GM03348 (cell line): ENCODE measurements at regions not wholly inside any gene's neighbourhood (a gene's known extent, or its start where the extent isn't known, plus 50 kb on each side); places are given as distances from the start of the nearest gene placed in this dataset.
"Not testable (repeated sequence)": the region's sequence is repeated elsewhere in the genome, so short reads cannot be mapped to it uniquely, and the experiment has no call there.

ENCODE experiments used
- DNase-seq: peaks from one replicate; pipeline ENCODE4 v3.0.0; 2012; ENCODE audit warnings: low spot score

DNA sequence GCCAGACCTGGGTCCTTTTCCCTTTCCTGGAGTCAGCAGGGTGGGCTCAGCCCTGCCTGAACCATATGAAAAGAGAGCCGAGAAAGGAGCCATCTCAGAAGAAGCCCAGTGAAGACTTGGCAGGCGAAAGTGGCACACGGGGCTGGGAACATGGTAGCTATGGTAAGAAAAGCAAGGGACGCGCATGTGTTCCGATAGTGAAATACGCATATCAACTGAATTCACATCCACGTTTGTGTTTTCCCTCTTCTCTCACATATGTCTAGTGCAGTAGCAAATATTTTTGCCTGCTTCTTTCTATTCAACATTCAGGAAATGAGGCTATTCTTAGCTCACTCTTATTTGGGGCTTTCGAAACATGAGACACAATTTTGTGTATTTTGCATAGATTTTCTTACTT is 54.1 kb upstream of the PEG3 start:
- no peak for DNase-seq

DNA sequence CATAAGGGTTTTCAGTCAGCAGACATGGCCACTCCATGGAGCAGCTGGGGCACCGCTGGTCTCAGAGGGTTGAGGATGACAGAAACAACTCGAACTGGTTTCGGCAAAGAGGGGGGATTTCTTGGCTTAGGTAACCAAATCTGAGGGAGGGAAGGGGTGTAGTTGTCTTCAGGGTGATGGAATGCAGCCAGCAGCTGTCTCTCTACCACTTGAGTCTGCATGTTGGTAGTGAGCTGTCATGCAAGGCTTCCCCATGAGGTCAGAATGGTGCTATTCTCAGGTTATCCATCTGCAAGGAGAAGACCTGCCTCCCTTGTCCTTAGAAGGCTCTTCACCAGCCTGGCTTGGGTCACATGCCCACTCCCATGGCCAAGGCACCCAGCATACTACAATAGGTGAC is 55.6 kb upstream of the PEG3 start:
- DNase-seq: no peak

DNA sequence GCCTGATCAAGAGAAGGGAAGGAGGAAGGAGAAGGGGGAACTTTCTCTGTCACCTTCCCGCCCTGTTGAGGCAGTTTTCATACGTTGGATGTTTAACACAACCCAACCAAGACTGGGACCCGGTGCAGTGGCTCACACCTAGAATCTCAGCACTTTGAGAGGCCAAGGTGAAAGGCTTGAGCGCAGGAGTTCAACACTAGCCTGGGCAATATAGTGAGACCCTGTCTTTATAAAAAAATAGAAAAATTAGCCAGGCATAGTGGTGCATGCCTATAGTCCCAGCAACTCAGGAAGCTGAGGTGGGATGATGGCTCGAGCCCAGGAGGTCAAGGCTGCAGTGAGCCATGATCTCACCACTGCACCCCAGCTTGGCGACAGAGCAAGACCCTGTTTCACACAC is 59.4 kb upstream of the PEG3 start:
- DNase-seq: no peak

DNA sequence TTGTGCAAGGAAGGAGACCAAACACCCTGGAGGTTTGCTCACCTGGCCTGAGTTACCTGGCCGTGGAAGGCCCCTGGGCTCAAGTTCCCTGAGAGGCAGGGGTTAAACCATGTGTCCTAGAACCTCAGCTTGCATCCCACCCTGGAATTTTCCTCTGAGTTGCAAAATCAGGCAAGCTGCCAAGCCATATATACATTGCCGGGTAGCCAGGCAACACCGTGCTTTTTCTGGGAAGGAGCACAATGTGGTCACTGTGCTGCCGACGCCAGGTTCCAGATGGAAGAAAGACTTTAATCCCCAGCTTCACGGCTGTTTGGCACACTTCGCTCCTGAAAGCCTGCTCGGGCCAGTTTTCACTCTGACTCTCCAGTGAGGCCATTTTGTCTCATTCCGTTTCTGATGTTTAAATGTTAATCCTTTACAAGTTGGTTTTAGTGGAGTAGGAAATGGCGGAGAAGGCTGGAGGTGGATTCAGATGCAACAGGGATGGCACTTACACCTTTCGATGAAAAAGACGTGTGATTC is 60.1 kb upstream of the PEG3 start:
- no peak for DNase-seq

DNA sequence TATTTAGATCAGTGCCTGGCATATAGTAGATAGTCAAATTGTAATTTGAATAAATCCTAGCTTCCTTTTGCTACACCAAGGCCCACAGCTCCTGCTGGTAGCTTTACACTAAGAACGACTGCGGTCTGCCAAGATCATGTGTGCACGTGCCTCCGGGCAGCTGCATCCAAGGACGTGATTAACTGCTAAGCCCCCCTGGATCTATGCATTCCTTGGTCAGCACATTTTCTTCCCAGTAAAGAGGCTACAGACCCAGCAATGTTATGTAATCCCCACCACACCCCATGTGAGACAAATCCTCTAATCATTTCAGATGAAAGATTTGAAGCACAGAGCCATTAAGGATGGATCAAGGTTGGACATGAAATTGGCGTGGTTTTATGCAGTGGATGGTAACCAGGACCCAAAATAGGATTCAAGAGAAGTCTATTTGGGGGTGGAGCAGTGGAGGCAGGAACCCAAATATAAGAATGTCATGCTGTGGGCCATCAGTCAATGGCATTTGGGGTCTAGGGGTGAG is 65.2 kb upstream of the PEG3 start:
- no peak for DNase-seq

DNA sequence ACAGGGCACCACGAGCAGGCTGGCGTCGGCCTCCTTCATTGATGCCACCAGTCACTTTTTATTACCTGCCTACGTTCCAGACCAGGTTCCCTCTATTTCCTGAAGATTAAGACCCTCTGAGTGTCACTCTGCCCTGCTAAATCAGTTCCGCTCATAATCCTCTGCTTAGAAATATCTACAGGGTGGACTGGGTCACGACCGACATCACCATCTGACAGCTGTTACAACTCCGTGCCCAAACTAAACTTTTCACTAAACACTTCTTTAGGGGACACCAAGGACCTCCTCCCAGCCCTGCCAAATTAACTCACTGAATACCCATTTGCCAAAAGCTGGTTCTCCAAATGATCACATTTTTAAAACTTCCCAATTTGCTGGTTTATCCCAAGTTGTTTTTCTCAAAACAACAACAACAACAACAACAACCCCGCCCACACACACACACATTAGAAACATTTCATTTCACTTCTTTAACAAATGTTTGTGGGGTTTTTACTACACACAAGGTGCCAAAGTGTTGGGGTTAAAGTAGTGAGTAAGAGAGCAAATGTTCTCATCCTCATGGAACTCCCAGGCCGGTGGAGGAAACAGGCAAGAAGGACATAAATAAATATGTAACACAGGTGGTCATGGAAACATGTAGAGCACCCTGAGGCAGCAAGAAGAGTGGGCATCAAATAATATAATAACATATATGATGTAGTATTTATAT is 72.0 kb upstream of the PEG3 start:
- no peak for DNase-seq

DNA sequence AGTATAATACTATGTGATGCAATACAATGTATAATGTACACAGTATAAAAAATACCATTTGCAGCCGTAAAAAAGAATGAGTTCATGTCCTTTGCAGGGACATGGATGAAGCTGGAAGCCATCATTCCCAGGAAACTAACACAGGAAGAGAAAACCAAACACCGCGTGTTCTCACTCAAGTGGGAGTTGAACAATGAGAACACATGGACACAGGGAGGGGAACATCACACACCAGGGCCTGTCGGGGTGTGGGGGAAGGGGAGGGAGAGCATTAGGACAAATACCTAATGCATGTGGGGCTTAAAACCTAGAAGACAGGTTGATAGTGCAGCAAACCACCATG is 72.6 kb upstream of the PEG3 start:
- DNase-seq: not testable (repeated sequence)

DNA sequence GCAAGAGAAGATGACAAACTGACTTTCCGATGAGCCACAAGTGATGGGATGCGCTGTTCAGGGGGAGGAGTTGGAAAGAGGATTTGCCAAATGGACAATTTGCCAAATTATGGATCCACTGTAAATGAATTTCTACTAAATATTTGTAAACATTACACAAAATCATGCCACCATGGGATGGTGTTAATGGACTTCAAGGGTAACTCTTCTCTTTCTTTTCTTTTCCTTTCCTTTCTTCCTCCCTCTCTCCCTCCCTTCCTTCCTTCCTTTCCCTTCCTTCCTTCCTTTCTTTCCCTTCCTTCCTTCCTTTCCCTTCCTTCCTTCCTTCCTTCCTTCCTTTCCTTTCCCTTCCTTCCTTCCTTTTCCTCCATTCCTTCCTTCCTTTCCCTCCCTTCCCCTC is 76.0 kb upstream of the PEG3 start:
- DNase-seq: no peak

DNA sequence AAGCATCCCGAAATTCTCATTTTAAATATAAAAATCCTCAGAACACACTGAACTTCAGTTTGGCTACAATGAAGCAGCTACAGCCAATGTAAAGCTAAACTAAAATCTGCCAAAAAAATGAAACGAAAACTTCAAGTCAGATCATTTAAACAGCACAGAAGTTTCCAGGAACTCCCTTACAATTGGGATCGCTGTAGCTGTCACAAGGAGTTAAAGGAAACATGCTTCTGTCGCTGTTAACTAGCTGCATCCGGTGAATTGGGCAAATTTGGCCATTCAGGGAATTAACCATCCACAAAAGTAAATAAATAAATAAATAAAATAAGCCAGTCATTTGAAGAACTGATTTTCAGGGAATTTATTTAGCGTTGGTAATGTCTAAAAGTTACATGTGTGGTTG is 77.0 kb upstream of the PEG3 start:
- no peak for DNase-seq

DNA sequence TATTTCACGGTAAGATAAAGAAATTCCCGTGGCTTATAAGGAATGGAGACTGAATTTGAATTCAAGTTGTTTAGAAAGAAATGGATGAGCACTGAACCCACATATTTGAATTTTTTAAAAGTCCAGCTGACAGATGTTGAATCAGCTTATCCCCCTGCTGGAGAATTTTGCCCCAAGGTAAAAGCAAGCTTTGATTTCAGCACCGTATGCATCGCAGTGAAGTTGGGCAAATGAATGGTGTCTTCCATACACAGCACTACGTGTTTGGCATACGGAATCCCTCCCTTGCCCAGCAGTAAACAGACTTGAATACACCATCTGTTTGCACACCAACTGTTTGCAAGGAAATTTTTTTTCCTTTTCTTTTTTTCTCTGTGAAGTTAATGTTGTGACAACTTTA is 77.5 kb upstream of the PEG3 start:
- no peak for DNase-seq

DNA sequence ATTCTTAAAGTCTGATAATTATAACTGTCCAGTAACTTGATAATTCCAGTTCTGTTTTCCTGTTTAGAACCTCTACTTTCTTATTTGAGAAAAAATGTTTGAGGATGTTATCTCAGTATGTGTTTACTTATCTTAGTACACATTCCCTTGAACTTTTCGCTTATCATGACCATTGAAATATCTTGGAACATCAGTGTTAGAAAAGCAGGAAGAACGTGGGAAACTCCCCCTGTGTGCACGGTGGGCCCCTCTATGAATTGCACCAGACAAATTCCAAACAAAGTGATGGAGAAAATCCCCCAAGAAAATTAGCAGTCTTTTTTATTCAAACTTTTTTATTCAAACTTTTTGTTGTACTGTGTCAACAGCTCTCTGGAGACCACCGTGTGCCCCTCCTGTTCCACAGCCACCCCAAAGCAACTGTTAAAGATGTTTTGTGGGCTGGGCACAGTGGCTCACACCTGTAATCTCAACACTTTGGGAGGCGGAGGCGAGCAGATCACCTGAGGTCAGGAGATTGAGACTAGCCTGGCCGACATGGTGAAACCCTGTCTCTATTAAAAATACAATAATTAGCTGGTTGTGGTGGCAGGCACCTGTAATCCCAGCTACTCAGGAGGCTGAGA is 78.3 kb upstream of the PEG3 start:
- DNase-seq: no peak

DNA sequence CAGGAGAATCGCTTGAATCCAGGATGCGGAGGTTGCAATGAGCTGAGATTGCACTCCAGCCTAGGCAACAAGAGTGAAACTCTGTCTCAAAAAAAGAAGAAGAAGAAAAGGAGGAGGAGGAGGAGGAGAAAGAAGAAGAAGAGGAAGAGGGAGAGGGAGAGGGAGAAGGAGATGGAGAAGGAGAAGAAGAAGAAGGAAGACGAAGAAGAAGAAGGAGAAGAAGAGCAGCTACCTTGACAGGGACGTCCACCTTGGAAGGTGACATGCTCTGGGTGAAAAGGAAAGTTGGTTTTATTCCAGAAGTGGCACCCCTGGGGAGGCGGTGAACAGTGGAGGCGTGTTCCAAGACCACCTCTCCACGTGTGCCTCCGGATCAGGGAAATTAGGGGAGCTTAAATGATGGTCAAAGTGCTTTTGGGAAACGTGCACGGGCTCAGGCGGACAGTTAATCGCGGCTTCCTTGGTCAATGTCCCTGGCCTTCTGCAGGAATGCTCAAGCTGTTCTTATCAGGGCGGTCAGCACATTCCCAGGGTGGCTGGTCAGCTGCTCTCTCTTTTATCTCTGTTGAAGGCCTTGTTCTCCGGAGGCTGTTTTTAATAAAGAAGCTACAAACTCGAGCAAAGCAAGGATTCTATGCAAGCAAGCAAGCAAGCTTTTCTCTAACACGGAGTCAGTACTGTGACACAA is 78.9 kb upstream of the PEG3 start:
- no peak for DNase-seq

DNA sequence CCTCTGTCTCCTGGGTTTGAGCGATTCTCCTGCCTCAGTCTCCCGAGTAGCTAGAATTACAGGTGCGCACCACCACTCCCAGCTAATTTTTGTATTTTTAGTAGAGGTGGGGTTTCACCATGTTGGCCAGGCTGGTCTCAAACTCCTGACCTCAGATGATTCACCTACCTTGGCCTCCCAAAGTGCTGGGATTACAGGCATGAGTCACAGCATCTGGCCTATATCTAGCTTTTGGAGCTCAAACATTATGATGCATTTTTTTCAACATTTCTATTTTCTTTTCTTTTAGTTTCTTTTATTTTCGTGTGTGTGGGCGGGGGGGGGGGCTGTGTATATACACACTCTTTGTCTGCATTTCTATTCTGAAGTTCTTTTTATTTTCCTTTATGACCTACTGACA is 85.6 kb upstream of the PEG3 start:
- not testable (repeated sequence) for DNase-seq

DNA sequence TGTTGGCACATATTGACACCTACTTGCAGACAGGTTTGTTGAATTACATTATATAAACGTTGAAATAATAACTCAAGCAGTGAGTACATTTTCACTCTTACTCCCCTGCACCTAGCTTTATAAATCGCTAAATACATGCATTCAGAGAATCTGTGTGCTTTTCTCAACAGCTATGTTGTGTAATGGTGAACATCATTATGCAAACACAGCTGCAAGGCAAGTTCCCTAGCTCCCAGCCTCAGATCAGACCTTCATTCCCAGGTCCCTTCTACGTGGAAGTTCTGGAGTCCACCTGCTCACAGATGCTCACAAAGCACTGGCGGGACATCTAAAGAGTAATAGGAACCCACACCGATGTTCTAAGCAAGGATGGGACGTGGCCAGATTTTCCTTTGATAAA is 86.8 kb upstream of the PEG3 start:
- DNase-seq: no peak

DNA sequence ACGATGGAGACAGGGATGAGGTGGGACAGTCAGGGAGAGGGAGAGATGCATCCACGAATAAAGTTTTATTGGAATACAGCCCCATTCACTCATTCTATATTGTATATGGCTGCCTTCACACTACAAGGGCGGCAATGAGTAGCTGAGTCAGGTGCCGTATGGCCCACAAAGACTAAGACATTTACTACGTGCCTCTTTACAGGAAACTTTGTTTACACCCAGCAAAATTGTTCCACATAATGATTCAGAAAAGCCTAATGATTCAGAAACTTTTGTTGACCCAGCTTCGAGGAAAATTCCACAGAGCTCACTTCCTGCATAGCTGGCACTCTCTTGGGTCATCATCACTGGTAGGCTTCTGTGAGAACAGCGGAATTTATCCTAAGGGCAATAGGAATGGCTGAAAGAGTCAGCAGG is 87.3 kb upstream of the PEG3 start:
- DNase-seq: no peak

DNA sequence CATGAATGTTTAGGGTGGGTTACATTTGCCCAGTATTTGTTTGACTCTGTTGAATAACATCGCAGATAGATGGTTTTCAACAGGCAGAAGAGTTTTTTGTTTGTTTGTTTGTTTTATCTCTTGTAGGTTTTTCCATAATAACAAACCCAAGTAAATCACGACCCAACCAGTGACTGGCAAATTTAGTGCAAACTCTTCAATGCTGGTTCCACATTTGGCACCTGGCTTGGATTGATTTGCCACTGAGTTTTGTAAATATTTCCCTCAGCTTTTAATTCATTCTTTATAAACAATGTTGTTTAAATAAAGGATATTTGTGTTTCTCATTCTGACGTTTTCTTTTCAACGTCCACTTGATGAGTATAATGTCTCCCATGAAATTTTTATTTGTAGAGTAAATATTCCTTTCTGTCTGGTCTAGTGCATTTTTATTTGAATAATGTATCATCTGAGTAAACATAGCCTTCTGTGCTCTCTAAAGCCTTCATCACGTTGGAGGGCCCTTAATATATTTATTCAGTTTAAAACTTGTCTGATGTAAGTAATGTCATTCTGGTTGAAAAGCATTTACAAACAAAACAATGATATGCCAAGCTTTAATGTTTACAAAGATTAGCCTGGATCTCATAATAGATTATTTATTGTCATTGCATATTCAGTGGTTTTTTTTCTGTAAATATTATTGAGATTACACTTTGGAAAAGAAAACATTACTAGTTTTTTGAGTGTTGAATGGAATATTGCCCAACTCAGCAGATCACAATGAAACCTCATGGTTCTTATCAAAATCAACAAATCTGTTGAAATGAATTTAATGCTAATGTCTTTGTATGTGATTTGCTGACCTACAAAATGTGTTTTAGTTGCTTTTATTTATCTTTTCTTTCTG is 90.4 kb upstream of the PEG3 start:
- no peak for DNase-seq

DNA sequence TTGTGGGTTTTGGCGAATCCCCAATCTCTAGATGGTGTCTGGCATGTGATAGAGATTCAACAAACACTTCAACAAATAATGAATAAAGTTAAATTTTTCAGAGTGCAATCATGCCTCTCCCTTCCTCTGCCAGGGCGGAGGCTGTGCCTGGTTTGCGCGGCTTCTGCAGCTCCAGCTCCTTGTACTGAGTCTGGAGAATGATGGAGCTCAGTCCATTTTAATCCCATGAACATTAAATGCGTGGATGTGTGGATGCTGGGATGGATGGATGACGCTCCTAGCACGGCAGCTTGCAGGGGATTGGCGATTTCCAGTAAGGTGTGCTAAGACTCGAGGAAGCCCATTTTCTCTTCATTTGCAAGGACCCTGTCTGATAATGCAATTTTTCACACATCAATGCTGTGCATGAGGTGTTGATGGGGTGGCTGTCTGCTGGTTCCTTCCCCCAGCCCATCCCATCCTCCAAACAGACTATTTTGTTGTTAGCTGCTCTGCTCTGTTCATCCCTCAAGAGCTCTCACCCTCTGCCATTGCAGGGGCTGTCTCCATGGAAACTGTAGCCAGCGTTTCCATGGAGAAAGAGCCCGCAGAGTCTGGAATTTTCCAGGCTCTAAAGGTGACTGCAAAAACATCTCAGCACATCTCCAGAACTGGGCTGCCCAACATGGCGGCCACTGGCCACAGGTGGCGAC is 92.6 kb upstream of the PEG3 start:
- no peak for DNase-seq

DNA sequence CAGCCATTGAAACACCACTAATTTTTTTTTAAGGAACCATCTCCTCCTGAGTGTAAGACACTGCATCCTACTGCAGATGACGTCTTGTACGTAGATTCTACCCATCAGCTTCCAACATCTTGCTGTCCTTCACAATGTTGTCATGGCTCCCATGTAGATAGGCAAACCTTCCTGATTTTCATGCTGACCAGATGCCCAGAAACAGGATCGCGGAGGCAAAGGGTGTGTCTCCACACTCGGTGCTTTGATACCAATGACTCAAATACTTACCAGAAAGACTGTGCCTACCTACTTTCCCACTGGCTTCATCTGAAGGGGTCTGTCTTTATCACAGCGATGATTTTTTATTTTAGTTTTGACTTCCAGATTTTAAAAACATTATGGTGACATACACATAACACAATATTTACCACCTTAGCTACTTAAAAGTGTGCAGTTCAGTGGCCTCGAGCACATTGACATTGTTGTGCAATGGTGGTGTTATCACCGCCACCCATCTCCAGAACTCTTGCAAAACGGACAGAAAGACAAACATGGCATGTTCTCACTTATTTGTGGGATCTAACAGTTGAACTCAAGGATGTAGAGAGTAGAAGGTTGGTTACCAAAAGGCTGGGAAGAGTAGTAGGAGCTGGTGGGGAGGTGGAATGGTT is 94.0 kb upstream of the PEG3 start:
- no peak for DNase-seq

DNA sequence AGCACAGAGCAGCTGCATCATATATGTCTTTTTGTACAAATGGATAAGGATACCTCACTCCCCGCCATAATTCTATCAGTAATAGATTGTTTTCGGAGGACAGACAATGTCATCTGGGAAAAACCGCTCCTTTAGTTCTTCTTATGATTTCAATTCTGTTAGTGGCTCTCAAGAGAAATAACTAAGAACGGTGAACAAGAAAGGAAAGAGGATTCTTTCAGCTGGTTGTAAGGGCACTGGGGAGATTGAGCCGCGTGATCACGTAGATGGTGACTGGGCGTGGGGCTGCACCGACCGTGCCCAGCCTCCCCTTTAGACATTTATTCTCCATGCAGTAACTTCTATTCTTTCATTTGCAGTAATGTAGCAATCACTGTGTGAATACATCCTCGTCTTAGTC is 99.4 kb upstream of the PEG3 start:
- DNase-seq: no peak

DNA sequence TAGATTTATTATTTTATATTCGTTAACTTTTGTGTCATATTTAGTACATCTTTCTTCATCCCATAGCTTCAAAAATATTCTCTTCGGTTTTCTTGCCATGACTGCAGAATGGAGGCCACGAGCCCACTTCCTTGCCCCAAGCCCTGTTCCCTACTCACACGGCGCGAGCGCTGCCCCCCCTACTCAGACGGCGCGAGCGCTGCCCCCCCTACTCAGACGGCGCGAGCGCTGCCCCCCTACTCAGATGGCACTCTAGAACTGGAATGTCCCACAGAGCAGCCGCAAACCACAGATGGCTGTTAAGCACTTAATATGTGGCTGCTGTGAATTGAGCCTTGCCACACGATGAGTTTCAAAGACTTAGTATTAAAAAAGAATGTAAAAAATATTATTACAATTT is 102.2 kb upstream of the PEG3 start:
- DNase-seq: peak; percentile 14

DNA sequence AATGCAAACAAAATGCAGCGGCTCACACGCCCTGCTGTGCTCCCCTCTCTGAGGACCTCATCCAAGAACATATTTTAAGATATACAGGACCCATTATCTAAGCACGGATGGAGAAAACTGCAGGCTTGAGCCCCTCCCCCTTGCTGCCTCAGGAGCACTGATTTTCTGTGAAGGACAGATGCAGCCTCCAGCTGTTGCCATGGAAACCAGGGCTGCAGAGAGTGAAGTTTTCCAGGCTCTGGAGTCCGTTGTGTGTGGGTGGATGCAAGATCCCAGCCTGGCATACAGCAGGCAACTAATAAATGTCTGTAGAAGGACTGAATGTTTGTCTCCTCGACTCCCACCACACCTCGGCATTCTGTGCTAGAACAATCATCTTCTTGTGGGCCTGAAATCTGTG is 105.6 kb upstream of the PEG3 start:
- DNase-seq: no peak
